Stimulated activated naive CD8-positive, alpha-beta T cell treated with anti-CD3 and anti-CD28 coated beads, Interleukin-15, amount 100 ng/mL, for 72 hours (primary cell): ENCODE measurements at regions not wholly inside any gene's neighbourhood (a gene's known extent, or its start where the extent isn't known, plus 50 kb on each side); places are given as distances from the start of the nearest gene placed in this dataset.

Source experiments
- ATAC-seq: fragments of 150-1000 bp; cut with Tn5 transposase; 2 replicates; pipeline ENCODE4 v1.10.0; 2021; ENCODE audit warnings: mild to moderate bottlenecking, moderate library complexity
- DNase-seq, 2 donors: peaks; one replicate each; pipeline ENCODE4 v3.0.0; 2021 to 2022
- H3K27ac Mint-ChIP-seq, 2 donors: one replicate each; pipeline ENCODE4 v1.8.0; 2022; ENCODE audit warnings: mild to moderate bottlenecking in 2 of 2, mixed read lengths in 2 of 2, moderate library complexity in 2 of 2
- H3K27me3 Mint-ChIP-seq: one replicate; pipeline ENCODE4 v1.8.0; 2022; ENCODE audit warnings: mixed read lengths
- H3K4me1 Mint-ChIP-seq: one replicate; pipeline ENCODE4 v1.8.0; 2022; ENCODE audit warnings: mild to moderate bottlenecking, mixed read lengths
- H3K4me3 Mint-ChIP-seq, 2 donors: one replicate each; pipeline ENCODE4 v1.8.0; 2022; ENCODE audit warnings: mild to moderate bottlenecking in 2 of 2, mixed read lengths in 2 of 2, moderate library complexity in 1 of 2
- H3K9me3 Mint-ChIP-seq, 2 donors: one replicate each; pipeline ENCODE4 v1.8.0; 2022; ENCODE audit warnings: mixed read lengths in 2 of 2

GRCh38 chr5:93072831-93073459, 508.1 kb downstream of the NR2F1-AS1 start:
- H3K4me3 Mint-ChIP-seq: no peak overlapping the region
- no peak for DNase-seq
- no peaks in the 10 kb centered on the region for H3K4me1 Mint-ChIP-seq
- no peak for ATAC-seq
- no peaks in the 10 kb centered on the region for H3K27me3 Mint-ChIP-seq
- H3K27ac Mint-ChIP-seq: no peak overlapping the region
- peaks cover 7 to 10% of the 10 kb centered on the region in 2 donors for H3K9me3 Mint-ChIP-seq

- Mint-ChIP-seq H3K4me3 (no peak overlapping the region), H3K4me1 (no peaks in the 10 kb centered on the region), H3K27ac (no peak overlapping the region), H3K9me3 (peaks cover 7 to 10% of the 10 kb centered on the region in 2 donors), H3K27me3 (no peaks in the 10 kb centered on the region)
- DNase-seq (no peak), ATAC-seq (no peak)
Observed at GRCh38 chr5:93071710-93072109, 509.3 kb downstream of the NR2F1-AS1 start.

DNA sequence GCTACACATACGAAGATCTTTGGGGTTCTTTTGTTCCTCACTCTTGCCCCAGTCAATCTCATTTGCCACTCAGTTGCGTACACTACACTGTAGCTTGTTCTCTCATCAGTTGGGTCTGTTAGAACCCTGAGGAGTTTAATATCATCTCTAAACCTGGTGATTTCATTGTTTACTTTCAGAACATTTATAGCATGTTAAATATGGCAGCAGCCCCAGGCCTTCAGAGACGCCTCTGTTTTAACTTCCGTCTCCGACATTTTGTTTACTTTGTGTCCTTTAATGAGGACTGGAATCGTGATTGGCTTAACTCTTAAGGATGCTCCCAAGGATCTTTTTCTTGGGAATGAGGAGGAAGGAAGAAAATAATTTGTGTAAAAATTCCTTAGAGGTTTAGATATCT, 510.1 kb downstream of the NR2F1-AS1 start:
- Mint-ChIP-seq H3K9me3 (peaks cover 7 to 10% of the 10 kb centered on the region in 2 donors), H3K4me1 (no peaks in the 10 kb centered on the region), H3K4me3 (no peak overlapping the region), H3K27ac (no peak overlapping the region), H3K27me3 (no peaks in the 10 kb centered on the region)
- no peak for DNase-seq
- ATAC-seq: no peak

DNA sequence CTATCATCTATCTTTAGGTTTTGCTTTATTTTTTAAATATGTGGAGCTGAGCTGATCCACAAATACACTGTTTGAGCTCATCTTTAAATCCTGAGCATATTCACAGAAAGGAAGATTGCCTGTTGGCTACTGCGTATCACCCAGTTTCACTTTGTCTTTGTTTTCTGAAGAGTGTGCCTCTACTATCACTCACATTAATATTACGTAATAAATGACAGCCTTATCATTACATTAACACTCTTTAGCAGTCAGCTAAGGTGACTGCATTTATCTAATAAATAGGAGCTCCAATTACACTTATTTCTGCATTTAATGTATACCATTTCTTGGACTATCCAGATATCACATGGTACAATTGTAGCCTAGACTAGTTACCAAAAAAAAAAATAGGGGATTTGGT, 511.7 kb downstream of the NR2F1-AS1 start:
- no peaks in the 10 kb centered on the region for H3K27me3 Mint-ChIP-seq
- H3K4me3 Mint-ChIP-seq: no peak overlapping the region
- H3K9me3 Mint-ChIP-seq: peaks cover 12 to 14% of the 10 kb centered on the region in 2 donors
- no peaks in the 10 kb centered on the region for H3K4me1 Mint-ChIP-seq
- DNase-seq: no peak
- H3K27ac Mint-ChIP-seq: no peak overlapping the region
- ATAC-seq: no peak

GRCh38 chr5:93062548-93062947, 518.5 kb downstream of the NR2F1-AS1 start:
- H3K27me3 Mint-ChIP-seq: no peaks in the 10 kb centered on the region
- no peak for DNase-seq
- peaks cover 4 to 8% of the 10 kb centered on the region in 2 donors for H3K9me3 Mint-ChIP-seq
- H3K27ac Mint-ChIP-seq: no peak overlapping the region
- ATAC-seq: no peak
- no peaks in the 10 kb centered on the region for H3K4me1 Mint-ChIP-seq
- no peak overlapping the region for H3K4me3 Mint-ChIP-seq

GRCh38 chr5:93058309-93058708, 522.7 kb downstream of the NR2F1-AS1 start:
- Mint-ChIP-seq H3K27me3 (no peaks in the 10 kb centered on the region), H3K9me3 (no peaks in the 10 kb centered on the region), H3K4me1 (no peaks in the 10 kb centered on the region), H3K4me3 (no peak overlapping the region), H3K27ac (no peak overlapping the region)
- no peak for DNase-seq
- no peak for ATAC-seq

GRCh38 chr5:93057311-93057710, 523.7 kb downstream of the NR2F1-AS1 start:
- no peak for ATAC-seq
- no peak for DNase-seq
- Mint-ChIP-seq H3K9me3 (no peaks in the 10 kb centered on the region), H3K4me1 (no peaks in the 10 kb centered on the region), H3K27ac (no peak overlapping the region), H3K4me3 (no peak overlapping the region), H3K27me3 (no peaks in the 10 kb centered on the region)

- no peaks in the 10 kb centered on the region for H3K9me3 Mint-ChIP-seq
- no peak overlapping the region for H3K4me3 Mint-ChIP-seq
- H3K4me1 Mint-ChIP-seq: no peaks in the 10 kb centered on the region
- H3K27me3 Mint-ChIP-seq: no peaks in the 10 kb centered on the region
- ATAC-seq (no peak), DNase-seq (no peak)
- no peak overlapping the region for H3K27ac Mint-ChIP-seq
Observed at GRCh38 chr5:93055971-93056370, 525.0 kb downstream of the NR2F1-AS1 start.

DNA sequence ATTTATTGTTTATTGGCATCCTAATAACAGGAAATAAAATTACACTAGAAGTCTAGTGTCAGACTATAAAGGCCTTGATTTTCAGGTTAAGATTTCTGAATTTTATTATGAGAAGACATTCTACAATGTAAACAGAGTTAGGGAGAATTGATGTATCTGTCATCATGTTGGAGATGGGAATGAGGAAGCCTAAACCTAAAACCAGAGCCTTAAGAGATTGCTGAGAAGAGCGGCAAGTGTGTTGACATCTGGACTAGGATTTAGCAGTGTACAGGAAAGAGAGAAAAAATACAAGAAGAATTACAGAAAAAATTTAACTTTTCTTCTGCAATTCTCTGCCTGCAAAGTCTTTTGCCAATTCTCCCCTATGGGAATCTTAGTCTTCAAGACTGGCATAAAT, 525.5 kb downstream of the NR2F1-AS1 start:
- no peaks in the 10 kb centered on the region for H3K4me1 Mint-ChIP-seq
- H3K27ac Mint-ChIP-seq: no peak overlapping the region
- H3K27me3 Mint-ChIP-seq: no peaks in the 10 kb centered on the region
- no peak for DNase-seq
- H3K9me3 Mint-ChIP-seq: no peaks in the 10 kb centered on the region
- H3K4me3 Mint-ChIP-seq: no peak overlapping the region
- ATAC-seq: no peak

DNA sequence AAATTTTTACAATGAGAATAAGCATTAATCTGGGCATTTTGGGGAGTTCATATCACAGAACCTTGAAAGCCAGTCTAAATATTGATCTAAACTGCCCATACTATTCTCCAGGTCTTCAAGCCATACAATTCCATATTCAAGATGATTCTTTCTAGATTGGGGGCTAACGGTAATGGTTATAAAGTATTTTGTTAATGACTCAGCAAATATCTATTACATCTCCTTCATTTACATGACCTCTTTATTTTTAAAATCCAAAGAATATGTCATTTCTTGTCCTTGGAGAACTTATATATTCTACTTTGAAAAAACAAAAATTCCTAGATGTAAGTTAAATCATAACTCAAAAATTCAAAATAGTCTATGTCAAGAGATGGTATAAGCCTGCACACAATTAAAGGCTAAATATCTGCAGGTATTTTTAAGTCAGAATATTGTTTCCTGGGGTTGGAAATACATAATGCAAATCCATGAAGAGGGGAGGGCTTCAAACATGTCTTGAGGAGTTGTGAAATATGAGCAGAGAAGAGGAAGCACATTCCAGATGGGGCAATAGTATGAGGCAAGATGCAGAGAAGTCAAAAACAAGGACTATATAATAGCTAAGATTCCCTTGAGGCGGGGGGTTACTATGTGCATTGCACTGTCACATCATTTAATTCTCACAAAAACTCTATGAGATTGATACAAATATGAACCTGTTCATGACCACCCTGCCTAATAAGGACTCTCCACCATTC, 526.4 kb downstream of the NR2F1-AS1 start:
- Mint-ChIP-seq H3K4me1 (no peaks in the 10 kb centered on the region), H3K9me3 (no peaks in the 10 kb centered on the region), H3K27ac (no peak overlapping the region), H3K27me3 (no peaks in the 10 kb centered on the region), H3K4me3 (no peak overlapping the region)
- ATAC-seq (no peak), DNase-seq (no peak)

DNA sequence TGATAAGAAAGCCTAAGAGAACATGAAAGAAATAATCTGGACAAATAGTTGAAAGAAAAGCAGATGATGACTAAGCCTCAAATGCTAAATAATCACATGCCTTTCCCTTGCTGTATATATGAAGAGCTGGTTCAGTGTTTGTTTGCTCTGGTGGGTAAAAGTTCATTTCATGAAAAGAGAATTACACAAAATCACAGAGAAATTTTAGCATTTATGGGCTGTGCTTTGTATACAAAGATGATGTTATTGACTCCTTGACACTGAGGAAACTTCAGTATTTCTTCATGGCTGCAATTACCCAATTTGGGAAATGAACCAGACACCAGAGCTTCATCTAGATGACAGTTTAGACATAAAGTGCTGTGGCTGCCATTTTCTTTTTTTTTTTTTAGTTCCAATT, 527.2 kb downstream of the NR2F1-AS1 start:
- DNase-seq (no peak), ATAC-seq (no peak)
- Mint-ChIP-seq H3K27me3 (no peaks in the 10 kb centered on the region), H3K4me1 (no peaks in the 10 kb centered on the region), H3K9me3 (no peaks in the 10 kb centered on the region), H3K27ac (no peak overlapping the region), H3K4me3 (no peak overlapping the region)

- no peak for DNase-seq
- Mint-ChIP-seq H3K9me3 (no peaks in the 10 kb centered on the region), H3K27ac (no peak overlapping the region), H3K27me3 (no peaks in the 10 kb centered on the region), H3K4me3 (no peak overlapping the region), H3K4me1 (no peaks in the 10 kb centered on the region)
- ATAC-seq: no peak
Observed at GRCh38 chr5:93048858-93049257, 532.2 kb downstream of the NR2F1-AS1 start.

- Mint-ChIP-seq H3K27me3 (no peaks in the 10 kb centered on the region), H3K27ac (no peak overlapping the region), H3K4me3 (no peak overlapping the region), H3K9me3 (no peaks in the 10 kb centered on the region), H3K4me1 (no peaks in the 10 kb centered on the region)
- ATAC-seq (no peak), DNase-seq (no peak)
Observed at GRCh38 chr5:93044859-93045666, 536.0 kb downstream of the NR2F1-AS1 start.

DNA sequence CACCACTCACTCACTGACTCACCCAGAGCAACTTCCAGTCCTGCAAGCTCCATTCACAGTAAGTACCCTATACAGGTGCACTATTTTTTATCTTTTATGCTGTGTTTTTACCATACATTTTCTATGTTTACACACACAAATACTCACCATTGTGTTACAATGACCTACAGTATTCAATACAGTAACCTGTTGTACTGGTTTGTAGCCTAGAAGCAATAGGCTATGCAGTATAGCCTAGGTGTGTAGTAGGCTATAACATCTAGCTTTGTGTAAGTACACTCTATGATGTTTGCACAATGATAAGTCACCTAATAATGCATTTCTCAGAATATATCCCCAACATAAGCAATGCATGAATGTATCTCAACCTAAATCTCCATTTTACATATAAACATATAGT, 541.1 kb downstream of the NR2F1-AS1 start:
- no peak for ATAC-seq
- no peak for DNase-seq
- Mint-ChIP-seq H3K27me3 (no peaks in the 10 kb centered on the region), H3K4me3 (no peak overlapping the region), H3K4me1 (no peaks in the 10 kb centered on the region), H3K27ac (no peak overlapping the region), H3K9me3 (no peaks in the 10 kb centered on the region)

DNA sequence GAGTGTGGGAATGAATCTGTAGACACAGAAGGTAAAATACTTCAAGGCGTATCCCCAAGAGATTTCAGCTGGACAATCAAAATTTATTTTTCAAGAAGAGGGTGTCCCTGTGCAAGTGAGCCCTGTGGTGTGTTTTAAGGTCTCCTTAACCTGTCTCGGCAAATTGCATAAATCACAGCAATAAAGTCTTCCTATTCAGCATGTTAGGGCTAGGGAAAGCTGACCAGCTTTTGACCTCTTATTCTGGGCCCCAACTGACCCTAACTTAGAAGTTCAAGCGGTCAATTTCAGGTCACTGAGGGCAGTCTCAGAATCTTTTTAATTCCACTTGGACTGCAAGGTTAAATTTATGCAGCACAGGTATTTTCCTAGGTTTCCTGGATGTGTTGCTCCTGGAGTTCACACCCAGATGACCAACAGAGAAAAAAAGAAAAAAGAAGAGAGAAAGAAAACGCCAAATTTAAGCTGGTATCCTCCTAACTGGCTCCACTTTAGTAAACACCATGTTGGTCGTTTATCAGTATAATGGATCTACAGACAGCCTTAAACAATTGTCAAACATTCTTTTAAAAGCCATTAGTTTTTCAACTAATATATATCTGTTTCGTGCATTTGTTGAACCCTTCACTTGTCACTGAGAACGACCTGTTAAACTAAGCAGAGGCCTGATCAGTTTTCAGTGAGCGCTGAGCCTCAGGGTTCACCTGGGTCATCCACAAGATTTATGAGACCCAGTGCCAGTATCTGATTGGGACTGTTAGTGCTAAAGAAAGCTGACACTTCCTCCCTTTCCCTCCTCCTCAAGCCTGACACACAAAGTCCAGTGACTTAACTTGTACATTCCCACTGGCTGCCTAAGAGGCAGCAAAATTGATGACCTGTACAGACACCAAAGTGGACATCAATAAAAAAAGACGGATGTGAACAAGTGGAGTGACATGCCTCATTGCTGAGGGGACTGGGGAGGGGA, 546.1 kb downstream of the NR2F1-AS1 start:
- H3K4me3 Mint-ChIP-seq: no peak overlapping the region
- H3K27ac Mint-ChIP-seq: no peak overlapping the region

More for the DNA sequence above, 546.1 kb downstream of the NR2F1-AS1 start:
- no peaks in the 10 kb centered on the region for H3K27me3 Mint-ChIP-seq
- H3K9me3 Mint-ChIP-seq: no peaks in the 10 kb centered on the region
- DNase-seq (no peak), ATAC-seq (no peak)
- no peaks in the 10 kb centered on the region for H3K4me1 Mint-ChIP-seq
